NCI-H1105 treated with DMSO at 0.1 percent for 48 hours (cell line): ENCODE measurements at regions not wholly inside any gene's neighbourhood (a gene's known extent, or its start where the extent isn't known, plus 50 kb on each side); places are given as distances from the start of the nearest gene placed in this dataset.

Experiments used
- DNase-seq: peaks from one replicate; lab custom pipeline; 2025; lab: John Stamatoyannopoulos, UW

GRCh38 chr20:57804470-57805250 is 94.8 kb upstream of the PMEPA1 start:
- no peak for DNase-seq

GRCh38 chr20:57803508-57804005 is 93.7 kb upstream of the PMEPA1 start:
- no peak for DNase-seq

GRCh38 chr20:57802765-57803507 is 93.1 kb upstream of the PMEPA1 start:
- no peak for DNase-seq

DNA sequence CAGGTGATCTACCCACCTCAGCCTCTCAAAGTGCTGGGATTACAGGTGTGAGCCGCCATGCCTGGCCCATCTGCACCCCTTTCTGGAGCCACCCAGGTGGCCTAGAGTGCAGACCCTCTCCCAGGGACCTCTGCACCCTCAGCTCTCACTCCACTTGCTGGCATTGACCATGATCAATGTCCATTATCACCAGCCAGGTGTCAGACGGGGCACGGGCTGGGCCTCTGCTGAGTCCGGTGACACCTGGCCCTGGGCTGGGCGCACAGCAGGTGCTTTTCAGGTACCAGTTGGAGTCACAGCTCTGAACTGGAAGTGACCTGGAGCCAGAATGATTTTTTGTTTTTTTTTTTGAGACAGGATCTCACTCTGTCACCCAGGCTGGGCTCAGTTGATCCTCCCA is 91.8 kb upstream of the PMEPA1 start:
- no peak for DNase-seq

DNA sequence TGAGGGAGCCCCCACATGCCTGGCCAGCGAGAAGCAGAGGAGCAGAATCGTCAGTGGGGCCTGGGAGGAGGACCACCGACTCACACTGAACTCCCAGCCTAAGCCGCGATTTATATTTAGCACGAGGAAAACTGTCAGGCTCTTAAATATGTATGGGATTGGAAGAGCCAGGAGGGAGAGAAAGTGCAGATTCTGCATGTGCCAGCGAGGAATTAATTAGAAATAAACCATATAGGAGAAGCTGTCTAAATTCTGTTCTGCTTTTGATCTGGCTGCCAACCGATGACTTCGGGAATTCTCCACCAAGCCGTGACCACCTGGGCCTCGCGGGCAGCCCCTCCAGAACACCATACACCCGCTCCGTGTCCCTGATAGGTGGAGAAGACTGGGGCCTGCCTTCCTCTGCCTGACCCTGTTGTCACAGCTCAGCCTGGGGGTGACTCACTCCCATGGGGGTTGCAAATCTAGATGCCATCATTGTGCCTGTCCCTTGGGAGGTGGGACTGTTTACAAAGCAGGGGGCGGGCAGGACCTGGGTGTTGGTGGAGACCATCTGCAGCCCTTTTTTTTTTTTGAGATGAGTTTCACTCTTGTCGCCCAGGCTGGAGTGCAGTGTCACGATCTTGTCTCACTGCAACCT is 91.1 kb upstream of the PMEPA1 start:
- no peak for DNase-seq

- DNase-seq: no peak
Observed at GRCh38 chr20:57797401-57797800, 87.6 kb upstream of the PMEPA1 start.

- DNase-seq: no peak
Observed at GRCh38 chr20:57795977-57796560, 86.3 kb upstream of the PMEPA1 start.

DNA sequence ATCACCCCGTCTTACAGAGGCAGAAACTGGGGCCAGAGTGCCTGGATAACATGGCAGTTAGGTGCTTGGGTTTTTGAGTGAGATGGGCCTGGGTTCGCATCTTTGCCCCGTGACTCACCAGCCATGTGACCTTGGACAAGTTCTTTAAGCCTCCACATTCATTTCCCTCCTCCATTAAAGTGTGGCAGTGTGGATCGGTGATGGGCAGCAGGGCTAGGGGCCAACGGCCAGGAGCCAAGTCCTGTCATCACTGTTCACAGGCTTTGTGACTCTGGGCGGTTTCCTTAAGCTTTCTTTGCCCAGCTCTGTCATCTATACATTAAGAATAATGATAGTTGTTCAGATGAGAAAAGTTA is 85.5 kb upstream of the PMEPA1 start:
- DNase-seq: no peak

- no peak for DNase-seq
Observed at GRCh38 chr20:57794600-57795341, 85.0 kb upstream of the PMEPA1 start.

- DNase-seq: no peak
Observed at GRCh38 chr20:57794036-57794435, 84.2 kb upstream of the PMEPA1 start.

- DNase-seq: no peak
Observed at GRCh38 chr20:57793421-57793820, 83.6 kb upstream of the PMEPA1 start.

DNA sequence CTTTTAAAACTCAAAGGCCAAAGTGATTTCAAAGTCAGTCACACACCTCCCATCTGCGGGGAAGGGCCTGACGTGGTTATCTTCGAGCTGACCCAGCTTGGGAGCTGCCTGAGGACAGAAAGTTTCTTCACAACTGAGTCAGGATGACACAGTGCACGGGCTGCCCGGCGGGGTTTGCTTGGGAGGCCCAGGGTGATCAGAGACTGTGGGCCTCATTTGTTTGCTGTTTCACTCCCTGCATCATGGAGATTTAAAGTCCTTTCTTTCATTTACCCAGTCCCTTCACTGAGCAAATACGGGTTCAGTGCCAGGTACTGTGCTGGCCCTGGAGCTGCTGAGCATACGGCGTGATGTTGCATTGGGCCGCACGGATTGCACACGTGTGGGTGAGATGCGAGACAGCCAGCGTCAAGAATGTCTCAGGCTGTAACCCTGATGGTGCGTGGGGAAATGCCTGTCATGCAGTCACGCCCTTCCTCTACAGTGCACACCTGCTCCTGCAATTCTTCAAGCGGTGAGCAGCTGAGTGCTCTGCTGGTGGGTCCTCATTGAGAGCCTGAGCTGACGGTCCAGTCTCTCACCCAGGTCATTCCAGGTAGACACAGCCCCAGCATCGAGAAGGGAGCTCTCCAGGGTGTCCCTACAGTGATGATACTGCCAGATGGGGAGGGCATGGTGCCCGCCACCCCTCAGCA is 82.7 kb upstream of the PMEPA1 start:
- DNase-seq: no peak

DNA sequence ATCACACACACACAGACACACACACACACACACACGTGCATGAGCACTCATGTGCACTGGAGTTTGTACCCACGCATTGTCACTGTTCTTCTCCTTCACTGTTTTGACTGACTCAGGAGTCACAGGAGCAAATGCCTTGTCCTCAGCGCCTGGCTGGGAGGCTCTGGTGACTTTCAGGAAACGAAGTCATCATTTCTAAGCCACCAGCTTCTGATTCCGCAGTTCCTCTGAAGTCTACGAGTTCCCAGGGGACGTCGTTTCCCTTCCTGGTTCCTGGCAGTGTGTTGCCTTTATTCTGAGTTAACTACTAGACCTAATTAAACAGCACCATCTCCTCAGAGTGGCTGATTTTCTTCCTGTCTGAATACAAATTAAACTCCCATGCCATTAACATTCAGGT is 82.2 kb upstream of the PMEPA1 start:
- DNase-seq: no peak

DNA sequence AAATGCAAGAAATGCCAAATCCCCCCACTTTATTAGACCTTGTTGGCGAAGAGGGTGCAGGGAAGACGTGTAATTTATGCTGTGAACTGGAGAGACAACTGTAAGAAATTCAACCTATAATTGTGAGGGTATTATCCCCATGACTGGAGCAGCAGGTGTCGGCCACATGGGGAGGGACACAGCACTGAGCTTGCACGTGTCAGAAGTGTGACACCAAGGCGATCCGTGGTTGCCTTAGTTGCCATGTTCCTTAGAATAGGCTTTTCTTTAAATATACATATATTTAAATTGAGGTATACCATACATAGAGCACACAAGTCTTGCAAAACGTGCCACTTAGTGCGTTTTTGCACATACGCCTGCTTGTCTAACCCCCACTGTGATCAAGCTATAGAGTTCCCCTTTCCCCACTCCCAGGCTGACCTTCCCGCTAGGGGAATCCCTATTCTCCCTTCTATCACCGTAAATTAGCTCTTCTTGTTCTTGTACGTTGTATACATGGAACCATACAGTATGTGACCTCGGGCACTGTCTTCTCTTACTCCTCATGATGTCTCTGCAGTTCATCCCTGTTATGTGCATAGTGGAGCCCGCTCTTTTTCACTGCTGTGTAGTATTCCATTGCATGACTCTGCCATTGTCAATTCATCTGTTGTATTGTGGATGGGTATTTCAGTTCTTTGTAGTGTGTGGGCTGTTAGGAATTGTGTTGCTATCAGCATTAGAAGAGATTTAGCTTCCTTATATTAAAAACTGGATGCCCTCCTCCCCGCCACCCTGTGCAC is 81.6 kb upstream of the PMEPA1 start:
- DNase-seq: no peak

GRCh38 chr20:57790176-57790575 is 80.4 kb upstream of the PMEPA1 start:
- DNase-seq: no peak

GRCh38 chr20:57788936-57789613 is 79.3 kb upstream of the PMEPA1 start:
- no peak for DNase-seq

- DNase-seq: no peak
Observed at GRCh38 chr20:57787990-57788781, 78.4 kb upstream of the PMEPA1 start.

- no peak for DNase-seq
Observed at GRCh38 chr20:57787151-57787989, 77.6 kb upstream of the PMEPA1 start.
